ENCODE measurements at regions not wholly inside any gene's neighbourhood (a gene's known extent, or its start where the extent isn't known, plus 50 kb on each side); places are given as distances from the start of the nearest gene placed in this dataset.

DNA sequence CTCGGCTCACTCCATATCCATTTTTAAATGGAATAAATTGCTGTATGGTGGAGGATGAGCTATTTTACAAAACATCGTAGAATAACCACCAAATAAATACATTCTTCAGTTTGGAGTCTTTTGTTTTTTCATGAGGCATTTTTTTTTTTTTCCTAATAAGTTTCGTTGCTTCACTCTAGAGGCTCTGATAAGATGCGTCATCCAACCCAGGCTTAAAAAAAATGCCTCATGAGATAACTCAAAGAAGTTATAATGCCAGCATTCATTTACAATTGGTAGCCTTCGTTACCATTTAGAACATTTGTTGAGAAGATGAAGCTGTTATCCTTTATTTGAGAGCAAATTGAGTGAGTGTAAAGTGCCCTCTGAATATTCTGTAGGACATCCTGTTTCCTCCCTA, 172.2 kb upstream of the CENPE start:
- no peak for DNase-seq (ENCODE audit: low spot score)
- TF ChIP-seq, protein P1, sequence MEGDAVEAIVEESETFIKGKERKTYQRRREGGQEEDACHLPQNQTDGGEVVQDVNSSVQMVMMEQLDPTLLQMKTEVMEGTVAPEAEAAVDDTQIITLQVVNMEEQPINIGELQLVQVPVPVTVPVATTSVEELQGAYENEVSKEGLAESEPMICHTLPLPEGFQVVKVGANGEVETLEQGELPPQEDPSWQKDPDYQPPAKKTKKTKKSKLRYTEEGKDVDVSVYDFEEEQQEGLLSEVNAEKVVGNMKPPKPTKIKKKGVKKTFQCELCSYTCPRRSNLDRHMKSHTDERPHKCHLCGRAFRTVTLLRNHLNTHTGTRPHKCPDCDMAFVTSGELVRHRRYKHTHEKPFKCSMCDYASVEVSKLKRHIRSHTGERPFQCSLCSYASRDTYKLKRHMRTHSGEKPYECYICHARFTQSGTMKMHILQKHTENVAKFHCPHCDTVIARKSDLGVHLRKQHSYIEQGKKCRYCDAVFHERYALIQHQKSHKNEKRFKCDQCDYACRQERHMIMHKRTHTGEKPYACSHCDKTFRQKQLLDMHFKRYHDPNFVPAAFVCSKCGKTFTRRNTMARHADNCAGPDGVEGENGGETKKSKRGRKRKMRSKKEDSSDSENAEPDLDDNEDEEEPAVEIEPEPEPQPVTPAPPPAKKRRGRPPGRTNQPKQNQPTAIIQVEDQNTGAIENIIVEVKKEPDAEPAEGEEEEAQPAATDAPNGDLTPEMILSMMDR (IDR thresholded peaks at IDR 0.05; ENCODE audit: extremely low read depth, missing control alignments), result no peak

DNA sequence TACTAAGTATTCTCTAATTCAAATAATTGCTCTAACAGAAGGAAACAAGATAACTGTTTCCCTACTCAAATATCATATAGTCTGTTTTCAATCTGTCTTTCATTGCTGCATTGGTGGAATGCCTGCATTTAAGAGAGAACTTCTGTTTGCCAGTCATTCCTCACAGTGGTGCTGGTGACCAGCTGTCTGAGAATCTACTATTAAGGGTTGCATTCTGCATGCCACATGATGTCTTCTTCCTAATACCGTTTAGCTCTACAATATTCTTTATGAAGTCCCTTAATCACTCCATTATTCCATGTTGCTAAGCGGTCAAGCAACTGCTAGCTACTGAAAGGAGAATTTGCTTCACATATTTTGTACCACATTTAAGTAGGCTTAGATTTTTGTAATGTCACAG, 167.1 kb upstream of the CENPE start:
- DNase-seq (ENCODE audit: low spot score), result no peak
- TF ChIP-seq, protein P1 (IDR thresholded peaks at IDR 0.05; ENCODE audit: extremely low read depth, missing control alignments), result no peak

DNA sequence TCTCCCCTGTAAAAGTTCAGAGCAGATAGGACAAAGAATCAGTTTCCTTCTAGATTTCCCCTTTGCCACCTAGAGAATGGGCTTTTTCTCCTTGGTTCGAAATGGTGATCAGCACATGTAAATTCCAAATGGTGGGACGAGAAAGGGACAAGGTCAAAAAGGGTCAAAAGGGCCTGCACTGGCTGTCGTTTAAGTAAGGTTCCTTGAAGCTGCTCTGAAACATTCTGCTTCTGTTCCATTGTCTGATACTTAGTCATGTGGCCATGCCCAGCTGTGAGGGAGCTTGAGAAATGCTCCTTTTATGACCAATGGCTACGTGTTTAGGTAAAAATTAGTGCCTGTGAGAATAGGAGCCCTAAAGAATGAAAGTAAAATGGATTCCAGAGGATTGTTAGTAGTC, 165.9 kb upstream of the CENPE start:
- TF ChIP-seq, protein P1 (IDR thresholded peaks at IDR 0.05; ENCODE audit: extremely low read depth, missing control alignments), result no peak
- DNase-seq (ENCODE audit: low spot score), result no peak

DNA sequence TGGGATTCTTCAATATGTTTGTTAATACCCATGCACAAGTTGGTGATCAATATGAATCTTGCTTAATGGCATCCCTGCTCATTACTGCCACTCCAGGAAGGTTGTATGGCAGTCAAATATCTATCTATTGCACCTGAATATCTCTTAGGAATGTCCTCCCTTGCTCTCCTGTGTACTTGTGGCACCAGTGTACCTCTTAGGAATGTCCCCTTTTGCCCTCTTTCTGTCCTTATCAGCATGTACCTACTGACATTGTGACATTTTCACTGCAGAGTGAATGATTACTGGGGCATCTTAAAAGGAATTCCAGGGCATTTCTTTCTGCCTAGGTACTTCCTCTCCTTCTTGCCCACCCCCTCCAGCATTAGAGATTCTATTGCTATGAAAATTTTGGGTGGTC, 163.8 kb upstream of the CENPE start:
- TF ChIP-seq, protein P1 (IDR thresholded peaks at IDR 0.05; ENCODE audit: extremely low read depth, missing control alignments), result no peak
- DNase-seq (ENCODE audit: low spot score), result no peak

DNA sequence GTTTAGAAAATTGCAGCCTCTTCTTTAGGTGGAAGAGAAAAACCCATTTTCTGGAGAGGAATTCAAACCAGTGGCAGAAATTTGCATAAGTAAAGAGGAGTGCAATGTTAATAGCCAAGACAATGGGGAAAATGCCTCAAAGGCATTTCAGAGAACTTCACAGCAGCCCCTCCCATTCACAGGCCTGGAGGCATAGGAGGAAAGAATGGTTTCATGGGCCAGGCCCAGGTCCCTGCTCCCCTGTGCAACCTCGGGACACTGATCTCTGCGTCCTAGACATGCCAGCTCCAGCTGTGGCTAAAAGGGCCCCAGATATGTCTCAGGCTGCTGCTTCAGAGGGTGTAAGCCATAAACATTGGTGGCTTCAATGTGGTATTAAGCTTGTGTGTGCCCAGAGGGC, 161.8 kb upstream of the CENPE start:
- TF ChIP-seq, protein P1 (IDR thresholded peaks at IDR 0.05; ENCODE audit: extremely low read depth, missing control alignments), result no peak
- no peak for DNase-seq (ENCODE audit: low spot score)

DNA sequence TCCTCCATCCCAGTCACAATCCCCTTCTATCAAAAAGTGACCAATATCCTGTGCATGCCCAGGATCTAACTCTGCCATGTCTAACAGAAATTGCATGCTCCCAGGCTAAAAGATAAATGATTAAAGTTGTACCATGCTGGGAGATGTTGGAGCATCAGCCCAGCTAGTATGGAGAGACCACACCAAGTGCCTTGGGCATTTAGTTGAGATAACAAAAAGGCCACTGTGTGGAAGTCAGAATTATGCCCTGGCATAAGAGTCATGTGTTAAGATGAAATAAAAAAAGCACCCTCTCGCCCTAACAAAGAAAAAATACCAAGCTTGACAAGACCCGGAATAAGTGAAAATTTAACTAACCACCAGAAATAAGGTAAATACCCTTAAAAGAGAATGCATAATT, 155.9 kb upstream of the CENPE start:
- TF ChIP-seq, protein P1 (IDR thresholded peaks at IDR 0.05; ENCODE audit: extremely low read depth, missing control alignments), result no peak
- no peak for DNase-seq (ENCODE audit: low spot score)

DNA sequence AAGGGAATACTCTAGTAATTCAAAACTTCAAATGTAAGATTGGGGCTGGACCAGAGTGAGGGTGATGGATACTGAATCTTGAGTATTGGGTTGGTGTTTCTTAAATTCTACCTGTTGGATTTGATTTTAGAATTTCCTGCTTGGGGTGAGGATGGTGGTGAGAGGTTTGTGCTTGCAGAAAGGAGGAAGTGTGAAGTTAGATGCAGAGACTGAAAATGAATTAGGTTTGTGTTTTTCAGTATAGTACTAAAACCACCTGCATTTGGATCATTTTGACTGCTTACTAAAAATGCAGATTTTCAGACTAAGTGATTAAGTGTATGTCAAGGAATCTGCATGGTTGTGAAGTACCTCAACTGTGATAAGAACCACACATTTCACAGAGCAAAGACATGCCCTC, 131.5 kb upstream of the CENPE start:
- no peak for DNase-seq (ENCODE audit: low spot score)
- TF ChIP-seq, protein P1 (IDR thresholded peaks at IDR 0.05; ENCODE audit: extremely low read depth, missing control alignments), result no peak
